Lower leg skin (tissue), 3 donors: ENCODE measurements at regions not wholly inside any gene's neighbourhood (a gene's known extent, or its start where the extent isn't known, plus 50 kb on each side); places are given as distances from the start of the nearest gene placed in this dataset.

Source experiments
- CTCF ChIP-seq, 3 donors: fragments of 450-650 bp; IDR thresholded peaks; one replicate each; pipeline ENCODE4 v1.5.1; 2016; ENCODE audit warnings: antibody characterized with exemption in 3 of 3, mild to moderate bottlenecking in 3 of 3, moderate library complexity in 2 of 3
- POLR2A ChIP-seq, 2 donors: fragments of 450-650 bp; IDR thresholded peaks; one replicate each; pipeline ENCODE4 v1.6.1; 2016 to 2017; ENCODE audit warnings: antibody characterized with exemption in 2 of 2, mild to moderate bottlenecking in 1 of 2, moderate library complexity in 1 of 2

DNA sequence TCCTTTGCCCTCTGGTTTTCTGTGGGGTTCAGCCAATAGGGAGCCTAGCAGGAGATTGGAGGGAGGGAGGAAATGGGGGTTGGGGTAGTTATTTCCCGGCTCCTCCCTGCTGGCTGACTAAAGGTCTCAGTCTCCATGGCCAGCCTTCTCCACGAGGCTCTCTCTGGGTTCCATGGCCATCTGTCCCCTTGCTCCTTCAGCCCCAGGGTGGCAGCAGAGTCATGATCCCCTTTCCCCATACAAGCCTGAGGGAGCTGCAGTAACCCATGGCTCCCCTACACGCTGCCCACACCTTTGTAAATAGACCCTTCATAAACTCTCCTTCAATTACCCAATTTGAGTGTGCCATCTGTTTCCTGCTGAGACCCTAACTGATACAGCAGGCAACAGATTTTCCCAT lies 176.1 kb upstream of the CSF3R start:
- no peak for TF ChIP-seq CTCF (IDR thresholded peaks at IDR 0.05)
- no peak for TF ChIP-seq POLR2A (IDR thresholded peaks at IDR 0.05)
